ENCODE measurements at regions not wholly inside any gene's neighbourhood (a gene's known extent, or its start where the extent isn't known, plus 50 kb on each side); places are given as distances from the start of the nearest gene placed in this dataset.

GRCh38 chr20:22459754-22460153 is 124.6 kb downstream of the FOXA2 start:
- DNase-seq (ENCODE audit: low read depth), result no peak
- no peak overlapping the region for H3K4me3 ChIP-seq (ENCODE audit: low read depth, low read length)
- no peaks in the 10 kb centered on the region for H3K27me3 ChIP-seq (ENCODE audit: control insufficient read depth, insufficient read depth, low read length)
- POLR2A ChIA-PET, result no interaction called here
- CTCF ChIA-PET, result no interaction called here
- TF ChIP-seq CTCF (IDR thresholded peaks at IDR 0.05; ENCODE audit: insufficient read depth, low read depth, low read length), result no peak
- no peaks in the 10 kb centered on the region for H3K36me3 ChIP-seq (ENCODE audit: control insufficient read depth, insufficient read depth, low read length)

GRCh38 chr20:22456109-22456508 is 128.3 kb downstream of the FOXA2 start:
- CTCF ChIA-PET, result no interaction called here
- POLR2A ChIA-PET, result no interaction called here
- H3K36me3 ChIP-seq (ENCODE audit: control insufficient read depth, insufficient read depth, low read length), result no peaks in the 10 kb centered on the region
- no peak for DNase-seq (ENCODE audit: low read depth)
- no peaks in the 10 kb centered on the region for H3K27me3 ChIP-seq (ENCODE audit: control insufficient read depth, insufficient read depth, low read length)
- H3K4me3 ChIP-seq (ENCODE audit: low read depth, low read length), result no peak overlapping the region
- TF ChIP-seq CTCF (IDR thresholded peaks at IDR 0.05; ENCODE audit: insufficient read depth, low read depth, low read length), result no peak

- POLR2A ChIA-PET, result no interaction called here
- H3K4me3 ChIP-seq (ENCODE audit: low read depth, low read length), result no peak overlapping the region
- no peaks in the 10 kb centered on the region for H3K27me3 ChIP-seq (ENCODE audit: control insufficient read depth, insufficient read depth, low read length)
- H3K36me3 ChIP-seq (ENCODE audit: control insufficient read depth, insufficient read depth, low read length), result no peaks in the 10 kb centered on the region
- TF ChIP-seq CTCF (IDR thresholded peaks at IDR 0.05; ENCODE audit: insufficient read depth, low read depth, low read length), result no peak
- DNase-seq (ENCODE audit: low read depth), result no peak
- CTCF ChIA-PET, result no interaction called here
These were observed 129.1 kb downstream of the FOXA2 start for GRCh38 chr20:22455259-22455658.

- peak; percentile 51 for TF ChIP-seq CTCF (IDR thresholded peaks at IDR 0.05; ENCODE audit: insufficient read depth, low read depth, low read length)
- ChIA-PET CTCF (interaction anchor here (0.6 to 1.4 kb wide), 4 partner anchors 12 to 771 kb away, joined by 3 to 5 read pairs (median 3); no protein-coding TSS in a partner anchor), POLR2A (no interaction called here)
- Histone ChIP-seq H3K27me3 (ENCODE audit: control insufficient read depth, insufficient read depth, low read length) (no peaks in the 10 kb centered on the region), H3K4me3 (ENCODE audit: low read depth, low read length) (no peak overlapping the region), H3K36me3 (ENCODE audit: control insufficient read depth, insufficient read depth, low read length) (no peaks in the 10 kb centered on the region)
- DNase-seq (ENCODE audit: low read depth), result no peak
These were observed 130.9 kb downstream of the FOXA2 start for GRCh38 chr20:22453244-22454080.

GRCh38 chr20:22452442-22453011 is 131.8 kb downstream of the FOXA2 start:
- ChIA-PET POLR2A (no interaction called here), CTCF (interaction anchor here (0.6 to 1.4 kb wide), 4 partner anchors 12 to 771 kb away, joined by 3 to 5 read pairs (median 3); no protein-coding TSS in a partner anchor)
- DNase-seq (ENCODE audit: low read depth), result no peak
- Histone ChIP-seq H3K27me3 (ENCODE audit: control insufficient read depth, insufficient read depth, low read length) (no peaks in the 10 kb centered on the region), H3K4me3 (ENCODE audit: low read depth, low read length) (no peak overlapping the region), H3K36me3 (ENCODE audit: control insufficient read depth, insufficient read depth, low read length) (no peaks in the 10 kb centered on the region)
- no peak for TF ChIP-seq CTCF (IDR thresholded peaks at IDR 0.05; ENCODE audit: insufficient read depth, low read depth, low read length)

All from BJ (cell line).